ENCODE measurements at regions not wholly inside any gene's neighbourhood (a gene's known extent, or its start where the extent isn't known, plus 50 kb on each side); places are given as distances from the start of the nearest gene placed in this dataset.

GRCh38 chr12:94783343-94783742 is 133.0 kb upstream of the TMCC3 start:
- TF ChIP-seq FOXP2 (optimal IDR thresholded peaks at IDR 0.05; ENCODE audit: borderline replicate concordance, extremely low read depth, extremely low read length, insufficient read depth) (no peak), SIN3A (IDR thresholded peaks at IDR 0.05; ENCODE audit: borderline replicate concordance, insufficient read depth, low read length) (no peak), POLR2AphosphoS5 (IDR thresholded peaks at IDR 0.05; ENCODE audit: low read depth, low read length) (no peak), TAF1 (IDR thresholded peaks at IDR 0.05; ENCODE audit: borderline replicate concordance, insufficient read depth, low read length) (no peak)
- TF ChIP-seq, protein P1, sequence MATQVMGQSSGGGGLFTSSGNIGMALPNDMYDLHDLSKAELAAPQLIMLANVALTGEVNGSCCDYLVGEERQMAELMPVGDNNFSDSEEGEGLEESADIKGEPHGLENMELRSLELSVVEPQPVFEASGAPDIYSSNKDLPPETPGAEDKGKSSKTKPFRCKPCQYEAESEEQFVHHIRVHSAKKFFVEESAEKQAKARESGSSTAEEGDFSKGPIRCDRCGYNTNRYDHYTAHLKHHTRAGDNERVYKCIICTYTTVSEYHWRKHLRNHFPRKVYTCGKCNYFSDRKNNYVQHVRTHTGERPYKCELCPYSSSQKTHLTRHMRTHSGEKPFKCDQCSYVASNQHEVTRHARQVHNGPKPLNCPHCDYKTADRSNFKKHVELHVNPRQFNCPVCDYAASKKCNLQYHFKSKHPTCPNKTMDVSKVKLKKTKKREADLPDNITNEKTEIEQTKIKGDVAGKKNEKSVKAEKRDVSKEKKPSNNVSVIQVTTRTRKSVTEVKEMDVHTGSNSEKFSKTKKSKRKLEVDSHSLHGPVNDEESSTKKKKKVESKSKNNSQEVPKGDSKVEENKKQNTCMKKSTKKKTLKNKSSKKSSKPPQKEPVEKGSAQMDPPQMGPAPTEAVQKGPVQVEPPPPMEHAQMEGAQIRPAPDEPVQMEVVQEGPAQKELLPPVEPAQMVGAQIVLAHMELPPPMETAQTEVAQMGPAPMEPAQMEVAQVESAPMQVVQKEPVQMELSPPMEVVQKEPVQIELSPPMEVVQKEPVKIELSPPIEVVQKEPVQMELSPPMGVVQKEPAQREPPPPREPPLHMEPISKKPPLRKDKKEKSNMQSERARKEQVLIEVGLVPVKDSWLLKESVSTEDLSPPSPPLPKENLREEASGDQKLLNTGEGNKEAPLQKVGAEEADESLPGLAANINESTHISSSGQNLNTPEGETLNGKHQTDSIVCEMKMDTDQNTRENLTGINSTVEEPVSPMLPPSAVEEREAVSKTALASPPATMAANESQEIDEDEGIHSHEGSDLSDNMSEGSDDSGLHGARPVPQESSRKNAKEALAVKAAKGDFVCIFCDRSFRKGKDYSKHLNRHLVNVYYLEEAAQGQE (IDR thresholded peaks at IDR 0.05; ENCODE audit: insufficient read depth in 1 of 2, low read depth in 2 of 2, low read length in 2 of 2) = no peak

GRCh38 chr12:94781835-94782234 is 131.5 kb upstream of the TMCC3 start:
- no peak for TF ChIP-seq TAF1 (IDR thresholded peaks at IDR 0.05; ENCODE audit: borderline replicate concordance, insufficient read depth, low read length)
- TF ChIP-seq SIN3A (IDR thresholded peaks at IDR 0.05; ENCODE audit: borderline replicate concordance, insufficient read depth, low read length) = no peak
- TF ChIP-seq, protein P1 (IDR thresholded peaks at IDR 0.05; ENCODE audit: insufficient read depth in 1 of 2, low read depth in 2 of 2, low read length in 2 of 2) = no peak
- no peak for TF ChIP-seq POLR2AphosphoS5 (IDR thresholded peaks at IDR 0.05; ENCODE audit: low read depth, low read length)
- TF ChIP-seq FOXP2 (optimal IDR thresholded peaks at IDR 0.05; ENCODE audit: borderline replicate concordance, extremely low read depth, extremely low read length, insufficient read depth) = no peak

DNA sequence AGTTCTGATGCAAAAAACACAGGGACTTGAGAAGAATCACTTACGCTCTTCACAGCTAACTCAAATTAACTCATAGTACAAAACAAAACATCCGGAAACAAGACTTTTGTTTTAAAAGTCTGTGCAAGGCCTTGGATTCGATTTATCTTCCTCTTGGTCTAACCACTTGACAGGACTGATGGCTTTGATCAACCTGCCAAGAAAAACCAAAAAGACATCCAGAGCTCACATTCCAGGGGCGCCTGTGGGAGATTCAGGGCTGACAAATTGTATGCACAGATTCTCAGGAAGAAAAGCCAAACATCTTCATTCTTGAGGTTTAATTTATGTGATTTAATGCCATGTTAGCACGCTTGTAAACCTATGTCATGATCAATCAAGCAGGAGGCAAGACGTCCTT is 129.1 kb upstream of the TMCC3 start:
- no peak for TF ChIP-seq TAF1 (IDR thresholded peaks at IDR 0.05; ENCODE audit: borderline replicate concordance, insufficient read depth, low read length)
- TF ChIP-seq POLR2AphosphoS5 (IDR thresholded peaks at IDR 0.05; ENCODE audit: low read depth, low read length) = no peak
- TF ChIP-seq SIN3A (IDR thresholded peaks at IDR 0.05; ENCODE audit: borderline replicate concordance, insufficient read depth, low read length) = no peak
- no peak for TF ChIP-seq FOXP2 (optimal IDR thresholded peaks at IDR 0.05; ENCODE audit: borderline replicate concordance, extremely low read depth, extremely low read length, insufficient read depth)
- TF ChIP-seq, protein P1 (IDR thresholded peaks at IDR 0.05; ENCODE audit: insufficient read depth in 1 of 2, low read depth in 2 of 2, low read length in 2 of 2) = no peak

DNA sequence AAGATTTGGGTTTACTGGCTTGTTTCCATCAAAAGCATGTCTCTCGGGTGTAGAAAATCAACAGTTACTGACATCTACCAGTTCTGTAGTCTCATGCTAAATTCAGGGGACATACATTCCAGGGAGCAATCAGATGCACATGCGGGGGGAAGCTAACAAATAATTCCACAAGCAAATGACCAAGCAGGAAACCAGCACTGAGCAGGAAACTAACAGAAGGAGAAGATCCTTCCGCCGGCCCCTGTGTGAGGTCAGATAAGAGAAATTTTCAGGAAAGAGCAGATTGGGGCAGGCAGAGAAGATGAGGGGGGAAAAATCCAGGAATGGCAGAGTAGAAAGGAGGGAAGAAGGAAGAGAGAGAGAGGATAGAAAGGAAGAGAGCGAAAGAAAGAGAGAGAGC is 127.6 kb upstream of the TMCC3 start:
- TF ChIP-seq POLR2AphosphoS5 (IDR thresholded peaks at IDR 0.05; ENCODE audit: low read depth, low read length) (no peak), SIN3A (IDR thresholded peaks at IDR 0.05; ENCODE audit: borderline replicate concordance, insufficient read depth, low read length) (no peak), TAF1 (IDR thresholded peaks at IDR 0.05; ENCODE audit: borderline replicate concordance, insufficient read depth, low read length) (no peak), FOXP2 (optimal IDR thresholded peaks at IDR 0.05; ENCODE audit: borderline replicate concordance, extremely low read depth, extremely low read length, insufficient read depth) (no peak)
- TF ChIP-seq, protein P1 (IDR thresholded peaks at IDR 0.05; ENCODE audit: insufficient read depth in 1 of 2, low read depth in 2 of 2, low read length in 2 of 2) = no peak

GRCh38 chr12:94775710-94776109 is 125.4 kb upstream of the TMCC3 start:
- TF ChIP-seq POLR2AphosphoS5 (IDR thresholded peaks at IDR 0.05; ENCODE audit: low read depth, low read length) = no peak
- no peak for TF ChIP-seq SIN3A (IDR thresholded peaks at IDR 0.05; ENCODE audit: borderline replicate concordance, insufficient read depth, low read length)
- TF ChIP-seq, protein P1 (IDR thresholded peaks at IDR 0.05; ENCODE audit: insufficient read depth in 1 of 2, low read depth in 2 of 2, low read length in 2 of 2) = no peak
- no peak for TF ChIP-seq TAF1 (IDR thresholded peaks at IDR 0.05; ENCODE audit: borderline replicate concordance, insufficient read depth, low read length)
- no peak for TF ChIP-seq FOXP2 (optimal IDR thresholded peaks at IDR 0.05; ENCODE audit: borderline replicate concordance, extremely low read depth, extremely low read length, insufficient read depth)

All from PFSK-1 (cell line).